Tibial nerve (tissue), 4 donors: ENCODE measurements at regions not wholly inside any gene's neighbourhood (a gene's known extent, or its start where the extent isn't known, plus 50 kb on each side); places are given as distances from the start of the nearest gene placed in this dataset.
A peak's percentile ranks its signal among the peaks of the same experiment; 100 is the strongest.
"Not testable (repeated sequence)": the region's sequence is repeated elsewhere in the genome, so short reads cannot be mapped to it uniquely, and the experiment has no call there.

ENCODE experiments used
- DNase-seq, 2 donors: peaks; one replicate each; pipeline ENCODE4 v3.0.0-alpha.2; 2019; ENCODE audit warnings: low spot score in 2 of 2
- H3K27ac ChIP-seq, 4 donors: fragments of 200-600 bp; sonication (generic) in 3 of 4; one replicate each; pipeline ENCODE4 v1.5.1; 2017 to 2019; ENCODE audit warnings: mild to moderate bottlenecking in 1 of 4
- H3K27me3 ChIP-seq, 2 donors: fragments of 200-600 bp; sonication (generic) in 1 of 2; one replicate each; pipeline versions ENCODE4 v1.5.1 to v1.6.0; 2017 to 2019
- H3K36me3 ChIP-seq, 3 donors: fragments of 200-600 bp; sonication (generic); one replicate each; pipeline ENCODE4 v1.5.1; 2018 to 2019
- H3K4me1 ChIP-seq, 4 donors: fragments of 200-600 bp; sonication (generic) in 3 of 4; one replicate each; pipeline ENCODE4 v1.5.1; 2017 to 2019
- H3K4me3 ChIP-seq, 4 donors: fragments of 200-600 bp; sonication (generic) in 3 of 4; one replicate each; pipeline ENCODE4 v1.5.1; 2017 to 2019; ENCODE audit warnings: mild to moderate bottlenecking in 1 of 4, moderate library complexity in 1 of 4
- H3K9me3 ChIP-seq, 4 donors: fragments of 200-600 bp; sonication (generic) in 3 of 4; one replicate each; pipeline ENCODE4 v1.5.1; 2017 to 2019
- EP300 ChIP-seq, 2 donors: sonication (generic); formaldehyde crosslinking; IDR thresholded peaks; one replicate each; pipeline ENCODE4 v1.6.1; 2017; ENCODE audit warnings: antibody characterized with exemption in 2 of 2, mild to moderate bottlenecking in 1 of 2
- POLR2A ChIP-seq, 2 donors: fragments of 450-650 bp; IDR thresholded peaks; one replicate each; pipeline ENCODE4 v1.6.1; 2017; ENCODE audit warnings: antibody characterized with exemption in 2 of 2, mild to moderate bottlenecking in 2 of 2, moderate library complexity in 2 of 2
- WGBS, 2 donors: methylation state at CpG; one replicate each; pipeline ENCODE4 v1.1.5; 2018; 5-methylcytosine and 5-hydroxymethylcytosine counted together
- TF ChIP-seq, protein P1 (sequence below), 5 experiments: fragments of 200-600 bp in 3 of 5; fragments of 450-650 bp in 2 of 5; sonication (generic) in 3 of 5; IDR thresholded peaks; one replicate each; pipeline ENCODE4 v1.5.1; 2016 to 2019; ENCODE audit warnings: antibody characterized with exemption in 5 of 5, mild to moderate bottlenecking in 3 of 5, moderate library complexity in 2 of 5

DNA sequence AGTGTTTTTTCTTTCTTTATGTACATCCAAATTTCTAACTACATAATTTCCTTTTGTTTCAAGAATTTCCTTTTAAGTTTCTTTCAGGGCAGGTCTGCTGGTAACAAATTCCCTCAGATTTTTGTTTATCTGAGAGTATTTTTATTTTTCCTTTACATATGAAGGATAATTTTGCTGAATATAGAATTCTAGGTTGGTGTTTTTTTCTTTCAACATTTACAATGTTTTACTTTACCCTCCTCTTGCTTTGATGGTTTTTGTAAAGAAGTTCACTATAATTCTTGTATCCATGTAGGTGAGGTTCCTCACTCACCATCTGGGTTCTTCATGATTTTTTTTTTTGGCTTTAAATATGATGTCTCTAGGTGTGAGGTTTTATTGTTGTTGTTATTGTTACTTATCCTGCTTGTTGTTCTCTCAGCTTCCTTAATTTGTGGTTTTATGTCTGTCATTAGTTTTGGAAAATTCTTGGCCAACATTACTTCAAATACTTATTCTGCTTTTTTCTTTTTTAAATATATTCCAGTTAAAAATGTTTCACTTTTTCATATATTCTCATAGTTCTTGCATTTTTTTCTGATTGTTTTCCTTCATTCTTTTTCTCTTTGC, 580.1 kb upstream of the CITED2 start:
- DNase-seq: no peak
- Histone ChIP-seq H3K27ac (no peak overlapping the region), H3K4me3 (no peak overlapping the region), H3K27me3 (no peaks in the 10 kb centered on the region), H3K9me3 (peaks cover 0 to 28% (median 4%) of the 10 kb centered on the region in 4 donors), H3K36me3 (no peaks in the 10 kb centered on the region), H3K4me1 (no peaks in the 10 kb centered on the region)
- TF ChIP-seq POLR2A (IDR thresholded peaks at IDR 0.05) (no peak), EP300 (IDR thresholded peaks at IDR 0.05) (no peak)
- TF ChIP-seq, protein P1, sequence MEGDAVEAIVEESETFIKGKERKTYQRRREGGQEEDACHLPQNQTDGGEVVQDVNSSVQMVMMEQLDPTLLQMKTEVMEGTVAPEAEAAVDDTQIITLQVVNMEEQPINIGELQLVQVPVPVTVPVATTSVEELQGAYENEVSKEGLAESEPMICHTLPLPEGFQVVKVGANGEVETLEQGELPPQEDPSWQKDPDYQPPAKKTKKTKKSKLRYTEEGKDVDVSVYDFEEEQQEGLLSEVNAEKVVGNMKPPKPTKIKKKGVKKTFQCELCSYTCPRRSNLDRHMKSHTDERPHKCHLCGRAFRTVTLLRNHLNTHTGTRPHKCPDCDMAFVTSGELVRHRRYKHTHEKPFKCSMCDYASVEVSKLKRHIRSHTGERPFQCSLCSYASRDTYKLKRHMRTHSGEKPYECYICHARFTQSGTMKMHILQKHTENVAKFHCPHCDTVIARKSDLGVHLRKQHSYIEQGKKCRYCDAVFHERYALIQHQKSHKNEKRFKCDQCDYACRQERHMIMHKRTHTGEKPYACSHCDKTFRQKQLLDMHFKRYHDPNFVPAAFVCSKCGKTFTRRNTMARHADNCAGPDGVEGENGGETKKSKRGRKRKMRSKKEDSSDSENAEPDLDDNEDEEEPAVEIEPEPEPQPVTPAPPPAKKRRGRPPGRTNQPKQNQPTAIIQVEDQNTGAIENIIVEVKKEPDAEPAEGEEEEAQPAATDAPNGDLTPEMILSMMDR (IDR thresholded peaks at IDR 0.05): no peak

DNA sequence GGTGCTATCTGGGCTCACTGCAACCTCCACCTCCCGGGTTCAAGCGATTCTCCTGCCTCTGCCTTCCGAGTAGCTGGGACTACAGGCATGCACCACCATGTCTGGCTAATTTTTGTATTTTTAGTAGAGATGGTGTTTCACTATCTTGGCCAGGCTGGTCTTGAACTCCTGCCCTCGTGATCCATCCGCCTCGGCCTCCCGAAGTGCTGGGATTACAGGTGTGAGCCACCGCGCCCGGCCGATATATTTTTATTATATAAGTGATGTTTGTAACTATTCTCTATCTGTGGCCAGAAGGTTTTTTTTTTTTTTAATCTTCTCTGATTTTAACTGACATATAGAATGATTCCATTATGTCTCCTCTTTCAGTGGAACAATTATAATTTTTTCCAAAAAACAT, 579.3 kb upstream of the CITED2 start:
- H3K27me3 ChIP-seq, DNase-seq, H3K36me3 ChIP-seq, H3K4me1 ChIP-seq, H3K27ac ChIP-seq, H3K4me3 ChIP-seq: not testable (repeated sequence)
- peaks cover 0 to 32% (median 4%) of the 10 kb centered on the region in 4 donors for H3K9me3 ChIP-seq
- 90 to 95% methylated on average over 11 of the region's 11 CpGs for WGBS, 2 donors

DNA sequence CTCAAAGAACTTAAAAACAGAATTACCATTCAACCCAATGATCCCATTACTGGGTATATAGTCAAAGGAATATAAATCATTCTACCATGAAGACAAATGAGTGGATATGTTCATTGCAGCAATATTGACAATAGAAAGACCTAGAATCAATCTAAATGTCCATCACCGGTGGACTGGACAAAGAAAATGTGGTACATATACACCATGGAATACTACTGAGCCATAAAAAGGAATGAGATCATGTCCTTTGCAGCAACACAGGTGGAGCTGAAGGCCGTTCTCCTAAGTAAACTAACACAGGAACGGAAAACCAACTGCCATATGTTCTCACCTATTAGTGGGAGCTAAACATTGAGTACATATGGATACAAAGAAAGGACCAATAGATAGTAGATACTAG, 576.7 kb upstream of the CITED2 start:
- WGBS, 2 donors: 67 to 74% methylated on average over 3 of the region's 3 CpGs

DNA sequence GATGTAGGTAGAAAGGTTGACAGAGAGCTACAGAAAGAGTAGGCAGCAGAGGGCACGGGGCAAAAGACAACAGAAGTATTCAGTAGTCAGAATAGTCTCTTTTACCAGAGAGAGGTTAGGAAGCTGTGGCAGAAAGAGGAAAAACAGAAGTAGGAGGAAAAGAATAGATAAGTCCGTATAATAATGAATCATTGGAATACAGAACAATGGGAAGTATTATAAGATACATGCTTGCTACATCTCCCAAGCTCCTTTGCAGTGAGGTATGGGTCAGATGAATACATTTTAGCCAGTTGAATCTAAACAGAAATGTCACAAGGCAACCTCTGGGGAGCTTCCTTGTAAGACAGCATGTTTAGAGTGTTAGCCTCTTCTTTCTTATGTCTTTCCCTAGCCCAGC, 570.5 kb upstream of the CITED2 start:
- DNase-seq: no peak
- Histone ChIP-seq H3K27me3 (no peaks in the 10 kb centered on the region), H3K9me3 (peaks cover 0 to 7% (median 0%) of the 10 kb centered on the region in 4 donors), H3K36me3 (no peaks in the 10 kb centered on the region), H3K4me3 (no peak overlapping the region), H3K4me1 (peaks cover 0 to 37% (median 9%) of the 10 kb centered on the region in 4 donors), H3K27ac (peak overlapping the region in 1 of 4 donors; percentile 36)
- WGBS, 2 donors: 45 to 50% methylated on average over 2 of the region's 2 CpGs
- TF ChIP-seq EP300 (IDR thresholded peaks at IDR 0.05) (no peak), POLR2A (IDR thresholded peaks at IDR 0.05) (no peak)
- TF ChIP-seq, protein P1 (IDR thresholded peaks at IDR 0.05): no peak

More for the DNA sequence above, 576.7 kb upstream of the CITED2 start:
- DNase-seq: no peak
- TF ChIP-seq, protein P1 (IDR thresholded peaks at IDR 0.05): no peak
- no peak for TF ChIP-seq EP300 (IDR thresholded peaks at IDR 0.05)
- no peak for TF ChIP-seq POLR2A (IDR thresholded peaks at IDR 0.05)
- peaks cover 0 to 32% (median 4%) of the 10 kb centered on the region in 4 donors for H3K9me3 ChIP-seq
- no peak overlapping the region for H3K27ac ChIP-seq
- H3K4me1 ChIP-seq: no peaks in the 10 kb centered on the region
- H3K4me3 ChIP-seq: no peak overlapping the region
- no peaks in the 10 kb centered on the region for H3K27me3 ChIP-seq
- no peaks in the 10 kb centered on the region for H3K36me3 ChIP-seq

DNA sequence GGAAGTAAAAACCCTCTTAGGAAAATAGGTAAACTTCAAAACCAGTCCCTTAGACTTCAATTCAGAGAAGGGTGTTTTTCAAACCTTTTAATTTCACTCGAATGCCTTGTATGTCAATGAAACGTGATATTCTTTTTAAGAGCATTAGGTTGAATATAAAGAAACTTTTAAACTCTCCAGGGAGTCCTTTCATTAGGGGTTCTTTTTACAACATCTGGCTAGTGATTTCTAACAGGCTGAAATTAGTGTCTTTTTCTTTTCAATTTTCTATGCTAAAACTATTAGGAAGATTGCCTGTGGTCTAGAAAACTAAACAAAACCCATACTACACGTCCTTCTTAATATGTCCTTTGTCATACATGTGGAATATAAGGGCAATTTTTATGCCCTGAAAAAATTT, 569.7 kb upstream of the CITED2 start:
- no peak overlapping the region for H3K4me3 ChIP-seq
- WGBS, 2 donors: 36 to 43% methylated on average over 3 of the region's 3 CpGs

More for the DNA sequence above, 569.7 kb upstream of the CITED2 start:
- H3K27me3 ChIP-seq: no peaks in the 10 kb centered on the region
- no peak for TF ChIP-seq POLR2A (IDR thresholded peaks at IDR 0.05)
- TF ChIP-seq, protein P1 (IDR thresholded peaks at IDR 0.05): no peak
- TF ChIP-seq EP300 (IDR thresholded peaks at IDR 0.05): no peak
- no peak for DNase-seq
- H3K36me3 ChIP-seq: no peaks in the 10 kb centered on the region
- peak overlapping the region in 2 of 4 donors; percentile 53 to 77 for H3K27ac ChIP-seq
- no peaks in the 10 kb centered on the region for H3K9me3 ChIP-seq
- peaks cover 0 to 37% (median 9%) of the 10 kb centered on the region in 4 donors for H3K4me1 ChIP-seq
